Right lobe of liver (tissue), 4 donors: ENCODE measurements at regions not wholly inside any gene's neighbourhood (a gene's known extent, or its start where the extent isn't known, plus 50 kb on each side); places are given as distances from the start of the nearest gene placed in this dataset.

Source experiments
- CTCF ChIP-seq, 4 donors: fragments of 200-600 bp in 3 of 4; fragments of 450-650 bp in 1 of 4; IDR thresholded peaks; one replicate each; pipeline versions ENCODE4 v1.5.1 to v1.8.0; 2016 to 2022; ENCODE audit warnings: antibody characterized with exemption in 4 of 4, mild to moderate bottlenecking in 2 of 4
- POLR2A ChIP-seq: fragments of 450-650 bp; IDR thresholded peaks from one replicate; pipeline ENCODE4 v1.6.1; 2017; ENCODE audit warnings: antibody characterized with exemption, mild to moderate bottlenecking
- donor health status: DM: no; HTN: no; CAD: no.
- donor health status: DM: no; HTN: no; CAD: no.
- donor health status: DM: no; HTN: yes; CAD: no.

GRCh38 chr13:76654263-76654662 lies 231.9 kb downstream of the KCTD12 start:
- TF ChIP-seq CTCF (IDR thresholded peaks at IDR 0.05): no peak
- no peak for TF ChIP-seq POLR2A
